ENCODE measurements at regions not wholly inside any gene's neighbourhood (a gene's known extent, or its start where the extent isn't known, plus 50 kb on each side); places are given as distances from the start of the nearest gene placed in this dataset.

DNA sequence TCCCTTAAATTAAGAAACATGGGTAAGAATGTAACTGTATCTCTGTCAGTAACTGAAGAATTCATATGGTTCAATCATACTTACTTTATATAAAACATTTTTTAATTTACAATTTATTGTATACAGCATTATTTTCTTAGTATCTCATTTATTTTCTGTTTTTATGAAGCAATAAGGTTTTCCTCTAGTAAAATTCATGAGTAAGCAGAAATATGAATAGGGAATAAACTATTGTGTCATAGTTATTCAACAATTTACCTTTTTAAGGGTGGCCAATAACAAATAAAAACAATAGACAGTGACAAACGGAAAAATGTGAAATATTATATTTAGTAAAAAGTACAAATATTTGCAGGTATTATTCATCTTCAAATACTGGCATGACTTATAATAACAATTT is 624.4 kb downstream of the TECRL start:
- 14% methylated on average over 1 of the region's 1 CpG for WGBS (ENCODE audit: low lambda C conversion rate)
- no peak overlapping the region for H3K9ac ChIP-seq
- CTCF ChIA-PET: no interaction called here
- no peaks in the 10 kb centered on the region for H3K4me1 ChIP-seq (ENCODE audit: control insufficient read depth in 1 of 2, insufficient read depth in 2 of 2, low read depth in 1 of 2, low read length in 1 of 2)
- H4K20me1 ChIP-seq (ENCODE audit: insufficient read depth): no peaks in the 10 kb centered on the region
- no peaks in the 10 kb centered on the region for H3K9me2 ChIP-seq
- no peak overlapping the region for H3K4me2 ChIP-seq
- H3K79me2 ChIP-seq (ENCODE audit: insufficient read depth): no peaks in the 10 kb centered on the region
- no peaks in the 10 kb centered on the region for H3K9me3 ChIP-seq
- no peaks in the 10 kb centered on the region for H3K36me3 ChIP-seq (replicated peaks in 1 of 2; ENCODE audit: control insufficient read depth in 1 of 2, insufficient read depth in 2 of 2, low read length in 1 of 2)
- POLR2A ChIA-PET: no interaction called here
- H3K27me3 ChIP-seq (ENCODE audit: insufficient read depth): no peaks in the 10 kb centered on the region
- H3F3A ChIP-seq (replicated peaks; ENCODE audit: insufficient read depth): no peaks in the 10 kb centered on the region
- no peak overlapping the region for H3K4me3 ChIP-seq (ENCODE audit: low read depth in 2 of 2, low read length in 1 of 2)
- no peak for TF ChIP-seq NRF1 (IDR thresholded peaks at IDR 0.05; ENCODE audit: low read depth, low read length)
- TF ChIP-seq NFIC (IDR thresholded peaks at IDR 0.05; ENCODE audit: borderline replicate concordance): no peak
- no peak for TF ChIP-seq USF1 (IDR thresholded peaks at IDR 0.05; ENCODE audit: borderline replicate concordance, low read depth)
- no peak for TF ChIP-seq MEF2A (IDR thresholded peaks at IDR 0.05; ENCODE audit: borderline replicate concordance, low read depth)
- no peak overlapping the region for H2AFZ ChIP-seq (ENCODE audit: low read depth)
- no peak for DNase-seq
- H3K27ac ChIP-seq (ENCODE audit: low read depth in 2 of 2, low read length in 1 of 2): no peak overlapping the region

GRCh38 chr4:63777601-63778000 is 631.6 kb downstream of the TECRL start:
- no peak overlapping the region for H3K9ac ChIP-seq
- no peaks in the 10 kb centered on the region for H3K4me1 ChIP-seq (ENCODE audit: control insufficient read depth in 1 of 2, insufficient read depth in 2 of 2, low read depth in 1 of 2, low read length in 1 of 2)
- CTCF ChIA-PET: no interaction called here
- no peaks in the 10 kb centered on the region for H4K20me1 ChIP-seq (ENCODE audit: insufficient read depth)
- H3K9me2 ChIP-seq: no peaks in the 10 kb centered on the region
- H3K4me3 ChIP-seq (ENCODE audit: low read depth in 2 of 2, low read length in 1 of 2): no peak overlapping the region
- no peaks in the 10 kb centered on the region for H3K27me3 ChIP-seq (ENCODE audit: insufficient read depth)
- no peak overlapping the region for H3K4me2 ChIP-seq
- no peak for DNase-seq
- POLR2A ChIA-PET: no interaction called here
- H3F3A ChIP-seq (replicated peaks; ENCODE audit: insufficient read depth): no peaks in the 10 kb centered on the region
- 10% methylated on average over 3 of the region's 3 CpGs for WGBS (ENCODE audit: low lambda C conversion rate)
- H3K36me3 ChIP-seq (replicated peaks in 1 of 2; ENCODE audit: control insufficient read depth in 1 of 2, insufficient read depth in 2 of 2, low read length in 1 of 2): no peaks in the 10 kb centered on the region
- H2AFZ ChIP-seq (ENCODE audit: low read depth): no peak overlapping the region
- no peaks in the 10 kb centered on the region for H3K9me3 ChIP-seq
- no peak overlapping the region for H3K27ac ChIP-seq (ENCODE audit: low read depth in 2 of 2, low read length in 1 of 2)
- TF ChIP-seq MAX (IDR thresholded peaks at IDR 0.05; ENCODE audit: low read depth): no peak
- no peak for TF ChIP-seq USF1 (IDR thresholded peaks at IDR 0.05; ENCODE audit: borderline replicate concordance, low read depth)
- TF ChIP-seq, protein P1, sequence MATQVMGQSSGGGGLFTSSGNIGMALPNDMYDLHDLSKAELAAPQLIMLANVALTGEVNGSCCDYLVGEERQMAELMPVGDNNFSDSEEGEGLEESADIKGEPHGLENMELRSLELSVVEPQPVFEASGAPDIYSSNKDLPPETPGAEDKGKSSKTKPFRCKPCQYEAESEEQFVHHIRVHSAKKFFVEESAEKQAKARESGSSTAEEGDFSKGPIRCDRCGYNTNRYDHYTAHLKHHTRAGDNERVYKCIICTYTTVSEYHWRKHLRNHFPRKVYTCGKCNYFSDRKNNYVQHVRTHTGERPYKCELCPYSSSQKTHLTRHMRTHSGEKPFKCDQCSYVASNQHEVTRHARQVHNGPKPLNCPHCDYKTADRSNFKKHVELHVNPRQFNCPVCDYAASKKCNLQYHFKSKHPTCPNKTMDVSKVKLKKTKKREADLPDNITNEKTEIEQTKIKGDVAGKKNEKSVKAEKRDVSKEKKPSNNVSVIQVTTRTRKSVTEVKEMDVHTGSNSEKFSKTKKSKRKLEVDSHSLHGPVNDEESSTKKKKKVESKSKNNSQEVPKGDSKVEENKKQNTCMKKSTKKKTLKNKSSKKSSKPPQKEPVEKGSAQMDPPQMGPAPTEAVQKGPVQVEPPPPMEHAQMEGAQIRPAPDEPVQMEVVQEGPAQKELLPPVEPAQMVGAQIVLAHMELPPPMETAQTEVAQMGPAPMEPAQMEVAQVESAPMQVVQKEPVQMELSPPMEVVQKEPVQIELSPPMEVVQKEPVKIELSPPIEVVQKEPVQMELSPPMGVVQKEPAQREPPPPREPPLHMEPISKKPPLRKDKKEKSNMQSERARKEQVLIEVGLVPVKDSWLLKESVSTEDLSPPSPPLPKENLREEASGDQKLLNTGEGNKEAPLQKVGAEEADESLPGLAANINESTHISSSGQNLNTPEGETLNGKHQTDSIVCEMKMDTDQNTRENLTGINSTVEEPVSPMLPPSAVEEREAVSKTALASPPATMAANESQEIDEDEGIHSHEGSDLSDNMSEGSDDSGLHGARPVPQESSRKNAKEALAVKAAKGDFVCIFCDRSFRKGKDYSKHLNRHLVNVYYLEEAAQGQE (IDR thresholded peaks at IDR 0.05; ENCODE audit: low read depth, low read length): no peak
- no peak for TF ChIP-seq SIN3A (IDR thresholded peaks at IDR 0.05; ENCODE audit: borderline replicate concordance, low read depth, low read length)
- no peak for TF ChIP-seq ELF1 (IDR thresholded peaks at IDR 0.05)
- TF ChIP-seq RAD21 (IDR thresholded peaks at IDR 0.05; ENCODE audit: low read length): no peak
- no peak for TF ChIP-seq MXI1 (IDR thresholded peaks at IDR 0.05; ENCODE audit: low read depth, low read length)
- no peak for TF ChIP-seq RXRA (IDR thresholded peaks at IDR 0.05; ENCODE audit: borderline replicate concordance, low read depth)
- no peak for TF ChIP-seq CHD2 (IDR thresholded peaks at IDR 0.05; ENCODE audit: low read length, partially characterized antibody)
- no peak for TF ChIP-seq TAF1 (IDR thresholded peaks at IDR 0.05; ENCODE audit: borderline replicate concordance, low read depth, low read length)
- TF ChIP-seq, protein P2, sequence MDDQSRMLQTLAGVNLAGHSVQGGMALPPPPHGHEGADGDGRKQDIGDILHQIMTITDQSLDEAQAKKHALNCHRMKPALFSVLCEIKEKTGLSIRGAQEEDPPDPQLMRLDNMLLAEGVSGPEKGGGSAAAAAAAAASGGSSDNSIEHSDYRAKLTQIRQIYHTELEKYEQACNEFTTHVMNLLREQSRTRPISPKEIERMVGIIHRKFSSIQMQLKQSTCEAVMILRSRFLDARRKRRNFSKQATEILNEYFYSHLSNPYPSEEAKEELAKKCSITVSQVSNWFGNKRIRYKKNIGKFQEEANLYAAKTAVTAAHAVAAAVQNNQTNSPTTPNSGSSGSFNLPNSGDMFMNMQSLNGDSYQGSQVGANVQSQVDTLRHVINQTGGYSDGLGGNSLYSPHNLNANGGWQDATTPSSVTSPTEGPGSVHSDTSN (IDR thresholded peaks at IDR 0.05): no peak
- TF ChIP-seq FOSL2 (IDR thresholded peaks at IDR 0.05; ENCODE audit: borderline replicate concordance, low read depth): no peak
- no peak for TF ChIP-seq IRF3 (IDR thresholded peaks at IDR 0.05; ENCODE audit: low read depth, low read length)
- no peak for TF ChIP-seq USF2 (IDR thresholded peaks at IDR 0.05; ENCODE audit: borderline replicate concordance, low read depth, low read length)
- TF ChIP-seq FOXJ3 (CRISPR knock-in tag; IDR thresholded peaks at IDR 0.05): no peak
- no peaks in the 10 kb centered on the region for H3K79me2 ChIP-seq (ENCODE audit: insufficient read depth)
